ENCODE measurements at regions not wholly inside any gene's neighbourhood (a gene's known extent, or its start where the extent isn't known, plus 50 kb on each side); places are given as distances from the start of the nearest gene placed in this dataset.
"Not testable (repeated sequence)": the region's sequence is repeated elsewhere in the genome, so short reads cannot be mapped to it uniquely, and the experiment has no call there.

DNA sequence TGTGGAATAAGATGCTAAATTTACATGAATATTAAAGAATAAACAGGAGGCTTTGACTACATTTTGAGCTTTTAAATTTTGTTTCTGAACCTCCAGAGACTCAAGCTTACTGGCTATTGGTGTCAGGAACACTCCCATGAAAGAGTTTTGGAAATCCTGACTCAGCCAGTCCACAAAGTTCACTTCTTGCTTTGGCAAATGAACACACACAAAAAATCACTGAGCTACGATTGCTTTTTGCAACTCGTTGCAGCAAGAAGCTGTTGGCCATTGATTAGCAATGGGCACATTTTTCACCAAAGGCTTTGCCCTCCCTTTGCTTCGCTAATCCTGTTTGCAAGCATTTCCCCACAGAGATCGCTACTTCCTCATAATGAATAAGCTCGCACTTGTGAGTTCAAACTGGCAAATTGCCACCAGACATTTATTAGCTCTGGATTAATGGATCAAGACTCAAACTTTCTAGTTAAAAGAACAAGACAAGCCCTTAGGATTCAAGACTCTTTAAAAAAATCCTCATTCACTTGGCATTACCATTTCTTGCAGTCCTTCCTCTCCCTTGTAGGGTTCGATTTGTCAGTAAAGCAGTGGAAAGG, 343.2 kb upstream of the ONECUT1 start:
- DNase-seq (ENCODE audit: low read depth in 1 of 2, low spot score in 1 of 2): no peak

DNA sequence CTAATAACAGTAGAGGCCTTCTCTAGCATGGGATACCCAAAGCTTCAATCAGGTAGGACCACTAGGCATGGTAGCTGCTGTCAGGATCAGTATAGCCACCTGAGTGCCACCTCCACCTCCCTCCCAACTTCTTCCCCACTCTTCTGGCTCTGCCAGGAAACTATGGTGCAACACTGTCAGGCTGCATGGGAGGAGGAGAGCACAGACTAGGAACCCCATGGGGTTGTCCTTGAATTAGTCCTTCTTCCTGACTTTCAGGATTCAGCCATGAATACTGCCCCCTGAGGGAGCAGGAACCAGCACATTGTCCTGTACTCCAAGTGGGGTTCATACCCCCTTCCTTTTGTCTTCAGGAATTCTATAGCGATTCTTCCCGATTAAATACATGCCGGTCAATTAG, 340.8 kb upstream of the ONECUT1 start:
- no peak for DNase-seq (ENCODE audit: low read depth in 1 of 2, low spot score in 1 of 2)

DNA sequence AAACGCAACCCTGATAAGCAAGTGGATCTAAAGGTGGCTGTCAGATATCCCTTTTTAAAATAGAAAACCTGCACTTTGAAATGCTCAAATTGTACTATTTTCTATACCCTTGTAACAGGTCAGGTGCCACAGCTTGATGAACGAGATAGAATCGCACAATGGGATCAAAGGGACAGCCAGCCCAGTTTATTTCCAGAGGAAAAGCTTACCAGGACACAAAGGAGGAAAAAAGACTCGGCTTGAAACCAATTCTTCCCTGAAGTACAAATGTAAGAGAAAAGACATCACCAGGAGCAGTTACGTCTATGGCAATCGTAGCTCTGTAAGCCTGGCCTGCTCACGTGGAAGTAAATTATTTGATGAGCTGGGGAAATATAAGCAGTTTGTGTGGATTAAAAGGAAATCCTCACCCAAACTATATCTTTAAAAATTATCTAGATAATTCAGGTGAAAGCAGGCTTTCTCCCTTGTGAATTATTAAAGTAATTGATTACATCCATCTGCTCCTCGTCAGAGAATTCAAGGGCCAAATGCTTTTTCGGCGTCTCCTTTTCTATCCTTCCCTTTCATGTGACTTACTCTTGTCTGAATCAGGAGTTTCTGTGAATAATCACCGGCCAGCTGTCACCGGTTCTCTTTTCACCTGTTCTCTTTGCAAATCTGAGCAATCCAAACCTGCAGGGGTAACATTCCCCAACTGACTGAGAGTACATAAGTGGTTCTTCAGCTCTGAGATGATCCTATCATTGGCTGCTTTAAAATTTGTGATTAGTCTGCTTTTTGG, 339.2 kb upstream of the ONECUT1 start:
- DNase-seq (ENCODE audit: low read depth in 1 of 2, low spot score in 1 of 2): no peak

DNA sequence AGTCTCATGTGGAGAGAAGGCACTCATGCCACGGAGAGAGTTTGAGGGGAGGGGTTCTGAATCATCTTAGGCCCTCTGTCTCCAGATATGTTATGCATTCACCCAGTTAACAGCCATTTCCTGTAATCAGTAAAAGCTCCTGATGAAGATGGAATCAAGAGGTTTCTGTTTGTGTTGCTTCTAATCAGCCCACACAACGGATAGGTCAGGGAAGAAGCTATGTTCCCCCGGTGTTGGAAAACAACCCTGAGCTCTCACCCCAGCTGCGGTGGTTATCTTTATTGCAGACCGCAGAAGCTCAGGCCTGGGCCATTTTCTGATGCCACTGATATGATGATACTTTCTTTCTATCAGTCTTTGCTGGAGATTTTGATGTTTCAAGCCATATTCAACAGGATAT, 338.5 kb upstream of the ONECUT1 start:
- no peak for DNase-seq (ENCODE audit: low read depth in 1 of 2, low spot score in 1 of 2)

DNA sequence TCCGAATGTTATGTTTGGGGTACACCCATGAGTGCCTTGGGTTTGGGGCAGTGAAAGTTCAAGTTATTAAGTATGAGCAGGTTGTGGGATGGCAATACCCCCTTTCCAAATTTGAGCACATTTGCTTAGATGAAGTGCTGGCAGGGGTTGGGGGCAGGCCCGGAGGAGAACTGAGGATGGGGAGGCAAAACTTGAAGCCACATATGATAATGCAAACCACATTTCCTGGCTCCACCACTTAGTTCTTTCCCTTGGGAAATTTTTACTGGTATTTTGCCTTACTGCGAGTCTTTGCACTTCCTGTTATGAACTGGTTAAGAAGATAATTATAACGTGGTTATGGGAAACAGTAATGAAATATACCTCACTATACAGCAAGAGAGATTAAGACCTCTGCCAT, 336.0 kb upstream of the ONECUT1 start:
- DNase-seq (ENCODE audit: low read depth in 1 of 2, low spot score in 1 of 2): no peak

DNA sequence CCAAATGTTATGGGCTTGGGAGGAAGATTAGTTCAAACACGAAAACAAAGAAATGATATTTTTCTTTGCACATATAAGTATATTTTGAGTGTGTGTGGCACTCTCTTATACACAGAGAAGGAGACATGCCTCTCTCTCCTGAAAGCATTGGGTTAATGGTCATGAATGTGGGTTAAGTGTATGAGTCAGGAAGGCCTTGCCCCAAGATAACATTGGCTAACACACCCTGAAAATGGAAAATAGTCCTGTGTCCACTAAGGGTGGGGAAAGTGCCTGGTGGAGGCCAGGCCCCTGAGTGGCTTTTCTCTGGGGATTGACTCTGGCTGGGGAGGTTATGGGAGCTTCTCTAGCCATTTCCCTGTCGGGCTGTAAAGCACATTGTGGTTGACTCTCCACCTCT, 332.7 kb upstream of the ONECUT1 start:
- DNase-seq (ENCODE audit: low read depth in 1 of 2, low spot score in 1 of 2): no peak

DNA sequence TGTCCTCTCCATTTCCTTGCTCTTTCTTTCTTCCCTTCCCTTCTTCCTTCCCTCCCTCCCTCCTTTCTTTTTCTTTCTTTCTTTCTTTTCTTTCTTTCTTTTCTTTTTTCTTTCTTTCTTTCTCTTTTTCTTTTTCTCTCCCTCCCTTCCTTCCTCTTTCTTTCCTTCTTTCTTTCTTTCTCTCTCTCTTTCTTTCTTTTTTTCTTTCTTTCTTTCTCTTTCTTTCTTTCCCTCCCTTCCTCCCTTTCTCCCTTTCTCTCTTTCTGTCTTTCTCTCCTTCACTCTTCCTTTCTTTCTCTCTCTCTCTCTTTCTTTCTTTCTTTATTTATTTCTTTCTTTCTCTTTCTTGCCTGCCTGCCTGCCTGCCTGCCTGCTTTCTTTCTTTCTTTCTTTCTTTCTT, 326.8 kb upstream of the ONECUT1 start:
- DNase-seq (ENCODE audit: low read depth in 1 of 2, low spot score in 1 of 2): not testable (repeated sequence)

DNA sequence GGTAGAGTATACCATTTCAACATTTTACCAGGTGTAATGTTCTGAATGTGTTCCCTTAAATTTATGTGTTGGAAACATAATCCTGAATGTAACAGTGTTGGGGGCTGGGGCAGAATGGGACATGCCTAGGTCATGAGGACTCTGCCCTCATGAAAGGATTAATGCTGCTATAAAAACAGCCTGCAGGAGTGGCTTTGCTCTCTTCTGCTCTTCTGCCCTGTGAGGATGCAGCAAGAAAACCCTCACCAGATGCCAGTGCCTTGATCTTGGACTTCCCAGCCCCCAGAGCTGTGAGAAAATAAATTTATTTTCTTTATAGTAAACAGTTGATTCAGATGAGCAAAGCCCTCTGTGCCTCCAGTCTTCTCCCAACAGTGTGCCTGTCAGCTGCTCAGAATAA, 326.0 kb upstream of the ONECUT1 start:
- no peak for DNase-seq (ENCODE audit: low read depth in 1 of 2, low spot score in 1 of 2)

DNA sequence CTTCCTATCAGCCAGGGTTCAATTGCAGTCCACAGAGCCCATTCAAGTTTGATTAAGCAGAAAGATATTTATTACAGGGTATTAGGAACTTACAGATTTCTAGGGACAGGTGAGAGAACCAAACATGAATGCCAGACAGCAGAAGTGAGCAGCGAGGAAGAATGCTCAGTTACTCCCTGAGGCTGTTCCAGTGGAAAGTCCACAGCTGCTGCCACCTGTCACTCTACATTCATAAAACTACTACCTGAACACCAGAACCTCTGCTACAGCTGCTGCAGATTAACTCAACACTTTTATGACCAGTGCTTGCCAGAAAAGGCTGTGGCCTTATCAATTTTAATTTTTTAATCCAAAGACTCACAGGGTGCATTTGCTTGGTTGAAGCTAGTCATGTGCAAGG, 325.4 kb upstream of the ONECUT1 start:
- no peak for DNase-seq (ENCODE audit: low read depth in 1 of 2, low spot score in 1 of 2)

DNA sequence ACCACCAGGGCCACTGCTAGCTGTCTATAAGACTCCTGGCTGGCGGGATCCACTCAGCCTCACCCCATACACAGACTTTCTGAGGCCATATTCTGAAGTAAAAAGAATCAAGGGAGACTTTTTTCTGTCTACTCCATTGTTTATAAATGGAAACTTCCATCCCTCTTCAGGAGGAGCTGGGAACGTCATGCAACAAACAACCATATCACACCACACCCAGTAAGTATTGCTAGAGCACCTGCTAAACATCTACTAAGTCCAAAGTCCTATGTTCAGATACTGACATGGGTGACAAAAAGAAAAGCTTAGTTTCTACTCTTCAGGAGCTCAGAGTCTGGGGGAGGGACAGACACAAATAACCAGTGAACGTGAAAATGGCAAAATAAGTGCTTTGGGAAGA, 324.8 kb upstream of the ONECUT1 start:
- no peak for DNase-seq (ENCODE audit: low read depth in 1 of 2, low spot score in 1 of 2)

DNA sequence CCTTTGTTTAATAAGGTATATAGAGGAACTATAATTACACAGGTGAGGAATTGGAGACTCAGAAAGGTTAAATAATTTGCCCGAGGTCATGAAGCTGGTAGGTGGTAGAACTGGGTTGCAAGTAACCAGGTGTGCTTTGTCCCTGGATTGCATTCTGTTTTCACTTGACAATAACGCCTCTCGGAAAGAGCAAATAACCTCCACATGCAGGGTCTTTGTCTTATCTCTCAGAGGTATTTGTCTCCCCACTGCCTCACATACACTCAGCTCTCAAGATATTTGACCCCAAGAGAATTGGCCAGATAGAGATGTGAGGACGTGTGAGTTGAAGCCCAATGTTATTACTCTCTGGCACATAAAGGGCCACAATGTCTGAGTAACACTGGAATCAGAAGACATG, 320.9 kb upstream of the ONECUT1 start:
- DNase-seq (ENCODE audit: low read depth in 1 of 2, low spot score in 1 of 2): no peak

DNA sequence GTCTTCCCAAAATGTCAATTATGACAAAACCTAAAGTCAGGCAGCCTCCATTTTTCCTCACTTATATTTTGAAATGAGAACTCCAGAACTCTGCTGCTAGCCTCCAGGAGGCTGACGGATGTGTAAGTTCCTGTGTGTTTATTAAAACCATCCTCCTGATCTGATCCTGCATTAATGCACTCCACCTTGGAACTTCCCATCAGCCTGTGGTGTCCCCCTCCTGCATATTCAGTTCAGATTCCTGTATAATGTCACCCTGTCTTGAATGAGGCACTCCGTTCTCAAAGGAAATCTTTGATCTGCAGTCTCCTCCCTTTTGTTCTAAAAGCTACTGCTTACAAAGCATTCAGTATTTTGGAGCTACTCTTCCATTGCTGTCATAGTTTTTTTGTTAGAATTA, 318.2 kb upstream of the ONECUT1 start:
- DNase-seq (ENCODE audit: low read depth in 1 of 2, low spot score in 1 of 2): no peak

DNA sequence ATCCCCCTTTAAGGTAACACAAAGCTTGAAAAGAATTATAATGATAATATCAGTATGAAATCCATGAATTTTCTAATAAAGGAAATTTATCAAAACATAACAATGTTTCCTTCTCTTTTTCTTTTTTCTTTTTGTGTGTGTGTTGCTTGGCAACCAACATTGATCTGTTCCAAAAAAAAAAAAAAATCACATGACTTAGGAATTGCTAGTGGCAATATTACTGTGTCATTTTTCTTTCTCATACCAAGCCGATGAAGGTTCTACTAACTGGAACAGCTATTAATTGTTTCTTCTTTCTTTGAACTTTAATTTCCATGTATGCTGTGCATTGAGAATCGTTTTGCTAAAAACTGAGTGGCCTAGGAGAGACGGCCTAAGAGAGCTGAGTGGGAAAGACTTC, 317.7 kb upstream of the ONECUT1 start:
- DNase-seq (ENCODE audit: low read depth in 1 of 2, low spot score in 1 of 2): no peak

DNA sequence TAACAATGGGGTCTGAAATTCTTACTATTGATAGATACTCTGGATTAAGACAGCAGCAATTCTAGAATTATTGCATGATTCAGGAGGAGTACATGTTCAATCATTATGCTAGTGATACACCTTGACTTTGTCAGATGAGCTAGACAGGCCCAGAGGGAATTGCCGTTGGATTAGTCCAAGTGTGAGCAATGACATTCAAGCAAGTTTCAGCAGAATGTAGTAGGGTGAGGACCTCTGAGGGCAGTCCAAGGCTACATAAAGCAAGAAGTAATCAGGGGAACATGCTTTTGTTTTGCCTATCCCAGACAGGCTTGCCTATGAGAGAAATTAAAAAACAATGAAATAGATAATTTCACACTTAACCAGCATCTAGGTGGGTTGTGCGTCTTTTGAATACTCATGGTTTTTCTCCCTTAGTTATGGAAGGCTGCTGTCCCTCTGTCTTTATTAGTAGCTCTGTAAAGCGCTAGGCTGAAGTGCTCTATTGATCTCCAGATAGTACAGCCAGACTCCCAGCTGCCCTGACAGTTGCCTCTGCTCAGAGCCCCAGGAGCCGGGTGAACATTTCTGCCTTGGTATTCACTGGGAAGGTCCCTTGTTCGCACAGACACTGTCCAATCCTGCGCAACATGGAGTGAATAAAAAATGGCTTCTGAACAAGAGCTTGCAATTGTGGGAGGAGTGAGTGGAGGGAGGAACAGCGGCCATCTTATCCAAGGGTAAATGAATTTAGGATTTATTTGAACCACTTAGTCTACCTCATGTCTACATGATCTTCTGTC, 316.6 kb upstream of the ONECUT1 start:
- no peak for DNase-seq (ENCODE audit: low read depth in 1 of 2, low spot score in 1 of 2)

DNA sequence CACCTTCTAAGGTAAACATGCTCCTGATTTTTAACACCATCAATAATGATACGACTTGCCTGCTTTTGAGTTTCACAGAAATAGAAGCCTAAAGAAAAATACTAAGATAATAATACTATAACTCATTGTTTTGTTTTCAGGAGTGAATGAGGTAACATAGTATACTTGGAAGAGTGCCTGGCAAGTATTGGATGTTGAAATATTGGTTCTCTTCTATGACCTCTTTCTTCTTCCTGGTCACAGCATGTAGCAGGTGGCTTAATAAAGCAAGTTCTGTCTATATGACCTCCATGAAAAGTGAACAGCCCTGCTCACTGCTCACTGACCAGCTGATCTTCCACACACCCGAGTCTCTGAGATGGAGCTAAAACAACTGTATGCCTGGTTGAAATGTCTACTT, 312.3 kb upstream of the ONECUT1 start:
- DNase-seq (ENCODE audit: low read depth in 1 of 2, low spot score in 1 of 2): no peak

DNA sequence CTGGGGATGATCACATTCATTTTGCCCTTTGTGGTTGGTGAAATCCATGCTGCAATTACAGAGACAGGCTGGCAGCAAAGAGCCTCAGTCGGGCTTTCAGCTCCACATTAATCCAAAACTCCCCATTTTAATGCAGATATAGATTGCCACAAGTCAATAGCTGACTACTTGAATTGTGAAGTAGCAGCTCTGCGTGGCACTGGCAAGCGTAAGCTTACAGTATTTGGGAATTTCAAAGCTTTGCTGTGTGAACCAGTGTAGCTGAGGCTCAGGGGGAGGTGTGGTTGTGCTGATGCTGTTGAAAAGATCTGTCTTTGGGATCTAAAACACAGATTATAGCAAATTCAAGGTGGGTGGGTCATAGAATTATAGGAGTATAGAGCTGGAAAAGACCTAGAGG, 290.3 kb upstream of the ONECUT1 start:
- DNase-seq (ENCODE audit: low read depth in 1 of 2, low spot score in 1 of 2): no peak

DNA sequence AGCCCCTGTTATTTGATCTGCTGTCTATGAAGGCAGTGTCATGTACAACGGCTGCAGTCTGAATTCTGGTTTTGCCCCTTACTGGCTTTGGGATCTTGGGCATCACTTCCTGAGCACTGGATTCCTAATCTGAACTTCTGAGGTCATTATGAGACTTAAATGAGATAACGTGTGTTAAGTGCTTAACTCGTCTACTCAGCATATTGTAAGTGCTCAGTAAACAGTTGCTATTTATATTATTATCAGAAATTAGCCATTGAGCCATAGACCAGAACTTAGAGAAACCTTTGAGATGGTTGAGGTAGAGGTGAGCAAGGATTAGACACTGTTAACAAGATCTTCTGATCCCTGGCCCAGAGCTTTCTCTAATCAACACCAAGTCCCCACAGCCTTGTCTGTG, 284.1 kb upstream of the ONECUT1 start:
- DNase-seq (ENCODE audit: low read depth in 1 of 2, low spot score in 1 of 2): no peak

DNA sequence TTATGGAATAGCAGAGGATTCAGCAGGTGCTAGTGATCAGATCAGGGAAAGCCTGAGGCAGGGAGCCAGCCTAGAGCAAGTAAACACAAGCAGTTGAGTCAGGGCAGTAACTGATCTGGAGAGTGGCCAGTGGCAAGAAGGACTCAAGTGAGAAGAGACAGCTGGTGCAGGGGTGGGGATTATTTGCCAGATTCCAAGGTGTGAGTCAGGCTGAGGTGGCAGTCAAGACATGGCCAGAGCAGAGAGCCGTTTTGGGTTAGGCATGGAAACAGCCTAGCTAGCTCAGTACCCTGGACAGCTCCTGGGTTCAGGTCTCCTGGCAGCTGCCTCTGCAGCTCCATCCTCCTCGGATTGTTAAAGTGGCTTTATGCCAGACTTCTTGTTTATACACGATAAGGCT, 281.9 kb upstream of the ONECUT1 start:
- no peak for DNase-seq (ENCODE audit: low read depth in 1 of 2, low spot score in 1 of 2)

DNA sequence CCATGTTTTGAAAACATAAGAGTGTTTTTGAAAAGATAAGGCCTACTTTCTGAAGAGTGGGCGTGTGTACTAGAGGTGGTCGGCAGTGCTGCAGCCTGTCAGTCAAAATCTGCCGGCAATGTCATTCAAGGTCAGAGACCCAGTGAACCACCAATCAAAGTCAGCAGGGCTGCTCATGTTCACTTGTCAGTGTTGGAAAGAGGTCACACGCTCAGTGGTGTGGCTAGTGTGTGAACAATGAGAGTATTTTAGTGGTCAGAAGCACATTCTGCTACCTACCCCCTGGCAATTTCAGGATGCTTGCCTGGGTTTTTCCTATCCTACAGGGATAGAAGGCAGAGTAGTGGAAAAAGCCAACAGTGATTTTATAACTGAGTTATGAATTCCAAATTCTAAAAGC, 278.5 kb upstream of the ONECUT1 start:
- DNase-seq (ENCODE audit: low read depth in 1 of 2, low spot score in 1 of 2): no peak

DNA sequence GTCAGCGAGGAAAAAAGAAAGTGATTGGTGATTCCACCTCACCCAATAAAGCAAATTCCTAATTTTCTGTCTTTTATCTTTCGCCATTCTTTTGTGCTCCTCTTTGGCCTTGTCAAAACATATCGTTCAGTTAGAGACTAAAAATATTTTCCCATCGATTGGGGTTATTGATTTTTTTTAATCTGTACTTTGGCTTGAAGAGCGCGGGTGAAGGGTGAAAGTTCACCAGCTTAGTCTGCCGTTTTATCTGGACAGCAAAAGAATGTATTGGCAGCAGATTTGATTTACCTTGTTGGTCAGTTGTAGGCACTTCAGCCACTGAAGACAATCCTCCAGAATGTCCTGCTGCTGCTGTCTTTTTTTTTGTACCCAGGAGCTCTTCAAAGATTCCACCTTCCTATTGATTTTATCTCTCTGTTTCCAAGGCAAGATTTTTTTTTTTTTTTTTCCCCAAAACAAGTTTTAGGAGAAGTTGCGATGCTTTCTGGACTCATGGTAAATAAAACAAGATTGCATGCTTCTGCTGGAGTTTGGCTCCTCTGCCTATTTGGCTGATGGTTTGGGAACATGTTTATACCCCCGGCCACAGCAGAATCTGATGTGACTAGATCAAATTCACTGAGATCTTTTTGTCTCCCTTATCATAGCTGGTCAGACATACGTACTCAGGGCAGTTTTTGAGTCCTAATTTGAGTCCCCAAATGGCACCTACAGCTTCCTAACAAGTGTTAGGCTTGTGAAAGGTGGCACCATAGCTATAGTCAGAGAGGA, 269.3 kb upstream of the ONECUT1 start:
- DNase-seq (ENCODE audit: low read depth in 1 of 2, low spot score in 1 of 2): no peak

DNA sequence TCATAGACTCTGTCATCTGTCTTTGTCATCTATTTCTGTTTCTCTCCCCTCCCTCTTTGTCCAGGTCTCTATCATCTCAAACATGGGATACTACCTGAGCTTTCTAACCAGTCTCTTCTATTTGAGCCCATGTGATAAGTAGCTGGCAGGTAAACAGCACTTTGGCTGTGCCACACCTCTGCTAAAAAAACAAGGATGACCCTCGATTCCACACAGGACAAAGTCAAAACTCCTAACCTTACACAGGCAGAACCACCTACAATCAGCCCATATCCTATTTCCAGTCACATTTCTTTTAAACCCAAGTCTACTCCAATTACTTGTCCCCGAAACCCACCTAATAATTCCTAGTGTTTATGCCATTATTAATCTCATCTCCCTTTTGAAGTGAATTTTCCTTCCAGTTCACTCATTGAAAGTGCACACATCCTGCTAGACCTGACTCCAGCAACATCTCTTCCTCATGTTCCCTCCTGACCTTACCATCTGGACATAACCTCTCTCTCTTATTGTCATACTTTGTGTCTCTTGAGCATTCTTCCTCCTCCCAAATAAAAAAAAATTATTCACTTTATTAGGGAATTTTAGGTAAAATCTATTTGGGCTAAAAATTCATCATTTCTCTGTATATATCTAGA, 256.1 kb upstream of the ONECUT1 start:
- DNase-seq (ENCODE audit: low read depth in 1 of 2, low spot score in 1 of 2): no peak

Data from activated CD4-positive, alpha-beta T cell treated with anti-CD3 and anti-CD28 coated beads, Interleukin-2, amount 50 U/mL, for 24 hours (primary cell).